ENCODE measurements at regions not wholly inside any gene's neighbourhood (a gene's known extent, or its start where the extent isn't known, plus 50 kb on each side); places are given as distances from the start of the nearest gene placed in this dataset.

- ATAC-seq, result no peak
- in situ Hi-C loops (cut with HindIII; ENCODE audit: low pct_unique_long_range_greater_than_20kb, low sequenced_read_pairs) (no loop called here), intact Hi-C loops (cut with micrococcal nuclease; ENCODE audit: unreplicated experiment) (no loop called here)
- CTCF ChIA-PET, result no interaction called here
- Histone ChIP-seq H3K9me3 (ENCODE audit: control insufficient read depth, insufficient read depth, low read depth, low read length) (0 out of 2 replicates have a peak, but pooled peaks cover 4% of the 10 kb centered on the region), H3K27me3 (ENCODE audit: control insufficient read depth, insufficient read depth, low read length) (no peaks in the 10 kb centered on the region; the same call in none of the 2 replicates), H3K4me1 (ENCODE audit: control insufficient read depth, insufficient read depth, low read length) (no peaks in the 10 kb centered on the region), H3K4me3 (ENCODE audit: low read depth in 2 of 2, low read length in 2 of 2) (no peak overlapping the region), H3K27ac (ENCODE audit: low read length) (no peak overlapping the region), H3K36me3 (ENCODE audit: control insufficient read depth, insufficient read depth, low read length) (no peaks in the 10 kb centered on the region)
- BruUV-seq (replicated peaks), result no TSS peak
- no peak for TF ChIP-seq TCF7L2 (IDR thresholded peaks at IDR 0.05; ENCODE audit: low read depth, low read length)
- TF ChIP-seq POLR2AphosphoS5 (IDR thresholded peaks at IDR 0.05; ENCODE audit: low read depth, low read length), result no peak
- TF ChIP-seq SIN3A (IDR thresholded peaks at IDR 0.05; ENCODE audit: borderline replicate concordance, insufficient read depth, low read depth, low read length), result no peak
- TF ChIP-seq REST (IDR thresholded peaks at IDR 0.05; ENCODE audit: insufficient read depth in 1 of 2, low read depth in 2 of 2, low read length in 1 of 2), result peak; percentile 86 to 88
- DNase-seq (ENCODE audit: low read depth, low spot score), result no peak
- POLR2A ChIA-PET, result no interaction called here
Observed at GRCh38 chr7:45267262-45267661, 109.7 kb downstream of the RAMP3 start.

- TF ChIP-seq TCF7L2 (IDR thresholded peaks at IDR 0.05; ENCODE audit: low read depth, low read length), result no peak
- no peak for TF ChIP-seq POLR2AphosphoS5 (IDR thresholded peaks at IDR 0.05; ENCODE audit: low read depth, low read length)
- ChIA-PET POLR2A (no interaction called here), CTCF (no interaction called here)
- DNase-seq (ENCODE audit: low read depth, low spot score) (no peak), ATAC-seq (no peak)
- no TSS peak for BruUV-seq (replicated peaks)
- intact Hi-C loops (cut with micrococcal nuclease; ENCODE audit: unreplicated experiment), result no loop called here
- no peaks in the 10 kb centered on the region; the same call in none of the 2 replicates for H3K27me3 ChIP-seq (ENCODE audit: control insufficient read depth, insufficient read depth, low read length)
- H3K9me3 ChIP-seq (ENCODE audit: control insufficient read depth, insufficient read depth, low read depth, low read length), result 0 out of 2 replicates have a peak, but pooled peaks cover 4% of the 10 kb centered on the region
- no peak overlapping the region for H3K27ac ChIP-seq (ENCODE audit: low read length)
- H3K36me3 ChIP-seq (ENCODE audit: control insufficient read depth, insufficient read depth, low read length), result no peaks in the 10 kb centered on the region
- no peaks in the 10 kb centered on the region for H3K4me1 ChIP-seq (ENCODE audit: control insufficient read depth, insufficient read depth, low read length)
- no peak overlapping the region for H3K4me3 ChIP-seq (ENCODE audit: low read depth in 2 of 2, low read length in 2 of 2)
- in situ Hi-C loops (cut with HindIII; ENCODE audit: low pct_unique_long_range_greater_than_20kb, low sequenced_read_pairs), result no loop called here
Observed at GRCh38 chr7:45268013-45268412, 110.4 kb downstream of the RAMP3 start.

- Histone ChIP-seq H3K27me3 (ENCODE audit: control insufficient read depth, insufficient read depth, low read length) (peaks cover 2% of the 10 kb centered on the region), H3K36me3 (ENCODE audit: control insufficient read depth, insufficient read depth, low read length) (no peaks in the 10 kb centered on the region), H3K9me3 (ENCODE audit: control insufficient read depth, insufficient read depth, low read depth, low read length) (no peaks in the 10 kb centered on the region), H3K27ac (ENCODE audit: low read length) (no peak overlapping the region), H3K4me3 (ENCODE audit: low read depth in 2 of 2, low read length in 2 of 2) (no peak overlapping the region), H3K4me1 (ENCODE audit: control insufficient read depth, insufficient read depth, low read length) (no peaks in the 10 kb centered on the region)
- in situ Hi-C loops (cut with HindIII; ENCODE audit: low pct_unique_long_range_greater_than_20kb, low sequenced_read_pairs), result no loop called here
- ATAC-seq (no peak), DNase-seq (ENCODE audit: low read depth, low spot score) (no peak)
- POLR2A ChIA-PET, result no interaction called here
- TF ChIP-seq SIN3A (IDR thresholded peaks at IDR 0.05; ENCODE audit: borderline replicate concordance, insufficient read depth, low read depth, low read length) (no peak), REST (IDR thresholded peaks at IDR 0.05; ENCODE audit: insufficient read depth in 1 of 2, low read depth in 2 of 2, low read length in 1 of 2) (no peak), CTCF (IDR thresholded peaks at IDR 0.05) (no peak), POLR2AphosphoS5 (IDR thresholded peaks at IDR 0.05; ENCODE audit: low read depth, low read length) (no peak), TCF7L2 (IDR thresholded peaks at IDR 0.05; ENCODE audit: low read depth, low read length) (no peak)
- CTCF ChIA-PET, result no interaction called here
- intact Hi-C loops (cut with micrococcal nuclease; ENCODE audit: unreplicated experiment), result no loop called here
- no TSS peak for BruUV-seq (replicated peaks)
Observed at GRCh38 chr7:45269192-45269591, 111.6 kb downstream of the RAMP3 start.
